HepG2 (cell line): ENCODE measurements at regions not wholly inside any gene's neighbourhood (a gene's known extent, or its start where the extent isn't known, plus 50 kb on each side); places are given as distances from the start of the nearest gene placed in this dataset.
"Not testable (repeated sequence)": the region's sequence is repeated elsewhere in the genome, so short reads cannot be mapped to it uniquely, and the experiment has no call there.

Experiments used
- ATF7 ChIP-seq, 2 experiments: fragments of 450-650 bp in 1 of 2; sonication (generic) in 1 of 2; formaldehyde crosslinking in 1 of 2; IDR thresholded peaks; 2 replicates each; pipeline versions ENCODE4 v1.4.0 to v1.6.1; 2016 to 2020; ENCODE audit warnings: antibody characterized with exemption in 1 of 2, mild to moderate bottlenecking in 1 of 2, missing genetic modification reagents in 1 of 2
- BCL6 ChIP-seq: IDR thresholded peaks from 2 replicates; pipeline ENCODE4 v1.6.1; 2016; ENCODE audit warnings: missing genetic modification reagents, missing compliant biosample characterization
- CHD4 ChIP-seq: fragments of 200-600 bp; sonication (generic); IDR thresholded peaks from 2 replicates; pipeline ENCODE4 v1.7.0; 2017; ENCODE audit warnings: mild to moderate bottlenecking, low read length, borderline replicate concordance
- HMG20A ChIP-seq: IDR thresholded peaks from 2 replicates; pipeline ENCODE4 v1.6.1; 2016; ENCODE audit warnings: borderline replicate concordance
- MAF1 ChIP-seq: sonication (generic); formaldehyde crosslinking; IDR thresholded peaks from 2 replicates; pipeline ENCODE4 v1.5.0; 2020; ENCODE audit warnings: missing genetic modification reagents, borderline replicate concordance
- STAG1 ChIP-seq: sonication (generic); formaldehyde crosslinking; IDR thresholded peaks from 2 replicates; pipeline ENCODE4 v1.4.0; 2020; ENCODE audit warnings: missing genetic modification reagents
- ZSCAN30 ChIP-seq: sonication (generic); formaldehyde crosslinking; IDR thresholded peaks from 2 replicates; pipeline ENCODE4 v1.5.0; 2020; ENCODE audit warnings: mild to moderate bottlenecking, missing genetic modification reagents
- TF ChIP-seq, protein P1 (sequence below): sonication (generic); formaldehyde crosslinking; IDR thresholded peaks from 2 replicates; pipeline ENCODE4 v1.5.0; 2020; ENCODE audit warnings: mild to moderate bottlenecking, missing genetic modification reagents, moderate library complexity
- TF ChIP-seq, protein P2 (sequence below): sonication (generic); formaldehyde crosslinking; IDR thresholded peaks from 2 replicates; pipeline ENCODE4 v1.4.0; 2020; ENCODE audit warnings: missing genetic modification reagents
- TF ChIP-seq, protein P3 (sequence below): sonication (generic); formaldehyde crosslinking; conservative IDR thresholded peaks from 2 replicates; pipeline ENCODE4 v1.8.0; 2022; ENCODE audit warnings: mild to moderate bottlenecking, moderate library complexity, missing genetic modification reagents
- TF ChIP-seq, protein P4 (sequence below): sonication (generic); formaldehyde crosslinking; IDR thresholded peaks from 2 replicates; pipeline ENCODE4 v1.4.0; 2020; ENCODE audit warnings: missing genetic modification reagents, borderline replicate concordance
- TF ChIP-seq, protein P5 (sequence below): IDR thresholded peaks from 2 replicates; pipeline ENCODE4 v1.6.1; 2012; ENCODE audit warnings: inconsistent platforms
- TF ChIP-seq, protein P6 (sequence below): sonication (generic); formaldehyde crosslinking; IDR thresholded peaks from 2 replicates; pipeline ENCODE4 v1.5.1; 2020; ENCODE audit warnings: mild to moderate bottlenecking, missing genetic modification reagents

DNA sequence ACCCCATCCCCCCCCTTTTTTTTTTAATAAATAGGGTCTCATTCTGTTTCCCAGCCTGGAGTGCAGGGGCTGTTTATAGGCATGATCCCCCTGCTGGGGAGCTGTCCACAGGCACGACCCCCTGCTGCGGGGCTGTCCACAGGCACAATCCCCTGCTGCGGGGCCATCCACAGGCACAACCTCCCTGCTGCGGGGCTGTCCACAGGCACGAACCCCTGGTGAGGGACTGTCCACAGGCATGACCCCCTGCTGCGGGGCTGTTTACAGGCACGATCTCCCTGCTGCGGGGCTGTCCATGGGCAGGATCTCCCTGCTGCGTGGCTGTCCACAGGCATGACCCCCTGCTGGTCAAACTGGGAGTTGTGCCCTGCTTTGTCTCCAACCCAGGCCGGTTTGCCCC lies 5290.1 kb upstream of the TPTE start:
- not testable (repeated sequence) for TF ChIP-seq BCL6 (CRISPR knock-in tag); STAG1 (CRISPR knock-in tag); HMG20A (CRISPR knock-in tag); MAF1; CHD4; ATF7 (IDR thresholded peaks at IDR 0.05); ATF7 (CRISPR knock-in tag; IDR thresholded peaks at IDR 0.05); ZSCAN30 (CRISPR knock-in tag)
- TF ChIP-seq, protein P1, sequence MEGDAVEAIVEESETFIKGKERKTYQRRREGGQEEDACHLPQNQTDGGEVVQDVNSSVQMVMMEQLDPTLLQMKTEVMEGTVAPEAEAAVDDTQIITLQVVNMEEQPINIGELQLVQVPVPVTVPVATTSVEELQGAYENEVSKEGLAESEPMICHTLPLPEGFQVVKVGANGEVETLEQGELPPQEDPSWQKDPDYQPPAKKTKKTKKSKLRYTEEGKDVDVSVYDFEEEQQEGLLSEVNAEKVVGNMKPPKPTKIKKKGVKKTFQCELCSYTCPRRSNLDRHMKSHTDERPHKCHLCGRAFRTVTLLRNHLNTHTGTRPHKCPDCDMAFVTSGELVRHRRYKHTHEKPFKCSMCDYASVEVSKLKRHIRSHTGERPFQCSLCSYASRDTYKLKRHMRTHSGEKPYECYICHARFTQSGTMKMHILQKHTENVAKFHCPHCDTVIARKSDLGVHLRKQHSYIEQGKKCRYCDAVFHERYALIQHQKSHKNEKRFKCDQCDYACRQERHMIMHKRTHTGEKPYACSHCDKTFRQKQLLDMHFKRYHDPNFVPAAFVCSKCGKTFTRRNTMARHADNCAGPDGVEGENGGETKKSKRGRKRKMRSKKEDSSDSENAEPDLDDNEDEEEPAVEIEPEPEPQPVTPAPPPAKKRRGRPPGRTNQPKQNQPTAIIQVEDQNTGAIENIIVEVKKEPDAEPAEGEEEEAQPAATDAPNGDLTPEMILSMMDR (CRISPR knock-in tag), result not testable (repeated sequence)
- TF ChIP-seq, protein P2, sequence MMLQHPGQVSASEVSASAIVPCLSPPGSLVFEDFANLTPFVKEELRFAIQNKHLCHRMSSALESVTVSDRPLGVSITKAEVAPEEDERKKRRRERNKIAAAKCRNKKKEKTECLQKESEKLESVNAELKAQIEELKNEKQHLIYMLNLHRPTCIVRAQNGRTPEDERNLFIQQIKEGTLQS (CRISPR knock-in tag), result not testable (repeated sequence)
- TF ChIP-seq, protein P3, sequence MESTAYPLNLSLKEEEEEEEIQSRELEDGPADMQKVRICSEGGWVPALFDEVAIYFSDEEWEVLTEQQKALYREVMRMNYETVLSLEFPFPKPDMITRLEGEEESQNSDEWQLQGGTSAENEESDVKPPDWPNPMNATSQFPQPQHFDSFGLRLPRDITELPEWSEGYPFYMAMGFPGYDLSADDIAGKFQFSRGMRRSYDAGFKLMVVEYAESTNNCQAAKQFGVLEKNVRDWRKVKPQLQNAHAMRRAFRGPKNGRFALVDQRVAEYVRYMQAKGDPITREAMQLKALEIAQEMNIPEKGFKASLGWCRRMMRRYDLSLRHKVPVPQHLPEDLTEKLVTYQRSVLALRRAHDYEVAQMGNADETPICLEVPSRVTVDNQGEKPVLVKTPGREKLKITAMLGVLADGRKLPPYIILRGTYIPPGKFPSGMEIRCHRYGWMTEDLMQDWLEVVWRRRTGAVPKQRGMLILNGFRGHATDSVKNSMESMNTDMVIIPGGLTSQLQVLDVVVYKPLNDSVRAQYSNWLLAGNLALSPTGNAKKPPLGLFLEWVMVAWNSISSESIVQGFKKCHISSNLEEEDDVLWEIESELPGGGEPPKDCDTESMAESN, result not testable (repeated sequence)
- TF ChIP-seq, protein P4, sequence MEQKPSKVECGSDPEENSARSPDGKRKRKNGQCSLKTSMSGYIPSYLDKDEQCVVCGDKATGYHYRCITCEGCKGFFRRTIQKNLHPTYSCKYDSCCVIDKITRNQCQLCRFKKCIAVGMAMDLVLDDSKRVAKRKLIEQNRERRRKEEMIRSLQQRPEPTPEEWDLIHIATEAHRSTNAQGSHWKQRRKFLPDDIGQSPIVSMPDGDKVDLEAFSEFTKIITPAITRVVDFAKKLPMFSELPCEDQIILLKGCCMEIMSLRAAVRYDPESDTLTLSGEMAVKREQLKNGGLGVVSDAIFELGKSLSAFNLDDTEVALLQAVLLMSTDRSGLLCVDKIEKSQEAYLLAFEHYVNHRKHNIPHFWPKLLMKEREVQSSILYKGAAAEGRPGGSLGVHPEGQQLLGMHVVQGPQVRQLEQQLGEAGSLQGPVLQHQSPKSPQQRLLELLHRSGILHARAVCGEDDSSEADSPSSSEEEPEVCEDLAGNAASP (CRISPR knock-in tag), result not testable (repeated sequence)
- TF ChIP-seq, protein P5, sequence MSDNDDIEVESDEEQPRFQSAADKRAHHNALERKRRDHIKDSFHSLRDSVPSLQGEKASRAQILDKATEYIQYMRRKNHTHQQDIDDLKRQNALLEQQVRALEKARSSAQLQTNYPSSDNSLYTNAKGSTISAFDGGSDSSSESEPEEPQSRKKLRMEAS, result not testable (repeated sequence)
- TF ChIP-seq, protein P6, sequence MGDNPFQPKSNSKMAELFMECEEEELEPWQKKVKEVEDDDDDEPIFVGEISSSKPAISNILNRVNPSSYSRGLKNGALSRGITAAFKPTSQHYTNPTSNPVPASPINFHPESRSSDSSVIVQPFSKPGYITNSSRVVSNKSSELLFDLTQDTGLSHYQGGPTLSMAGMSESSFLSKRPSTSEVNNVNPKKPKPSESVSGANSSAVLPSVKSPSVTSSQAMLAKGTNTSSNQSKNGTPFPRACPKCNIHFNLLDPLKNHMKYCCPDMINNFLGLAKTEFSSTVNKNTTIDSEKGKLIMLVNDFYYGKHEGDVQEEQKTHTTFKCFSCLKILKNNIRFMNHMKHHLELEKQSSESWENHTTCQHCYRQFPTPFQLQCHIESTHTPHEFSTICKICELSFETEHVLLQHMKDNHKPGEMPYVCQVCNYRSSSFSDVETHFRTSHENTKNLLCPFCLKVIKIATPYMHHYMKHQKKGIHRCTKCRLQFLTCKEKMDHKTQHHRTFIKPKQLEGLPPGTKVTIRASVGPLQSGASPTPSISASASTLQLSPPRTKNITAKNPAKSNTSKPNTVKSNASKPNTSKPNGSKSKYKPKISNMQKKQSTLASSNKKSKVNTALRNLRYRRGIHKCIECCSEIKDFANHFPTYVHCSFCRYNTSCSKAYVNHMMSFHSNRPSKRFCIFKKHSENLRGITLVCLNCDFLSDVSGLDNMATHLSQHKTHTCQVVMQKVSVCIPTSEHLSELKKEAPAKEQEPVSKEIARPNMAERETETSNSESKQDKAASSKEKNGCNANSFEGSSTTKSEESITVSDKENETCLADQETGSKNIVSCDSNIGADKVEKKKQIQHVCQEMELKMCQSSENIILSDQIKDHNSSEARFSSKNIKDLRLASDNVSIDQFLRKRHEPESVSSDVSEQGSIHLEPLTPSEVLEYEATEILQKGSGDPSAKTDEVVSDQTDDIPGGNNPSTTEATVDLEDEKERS (CRISPR knock-in tag), result not testable (repeated sequence)
